GM12874 (cell line): ENCODE measurements at regions not wholly inside any gene's neighbourhood (a gene's known extent, or its start where the extent isn't known, plus 50 kb on each side); places are given as distances from the start of the nearest gene placed in this dataset.

ENCODE experiments used
- CTCF ChIP-seq: IDR thresholded peaks from 2 replicates; pipeline ENCODE4 v1.5.1; 2011; ENCODE audit warnings: low read depth, mild to moderate bottlenecking, control low read depth, low read length, moderate library complexity; ENCODE audit not compliant: insufficient read depth

GRCh38 chr9:20028849-20029231 is 240.0 kb upstream of the SLC24A2 start:
- TF ChIP-seq CTCF: no peak

GRCh38 chr9:20028192-20028848 is 239.5 kb upstream of the SLC24A2 start:
- no peak for TF ChIP-seq CTCF

GRCh38 chr9:20023961-20024571 is 235.2 kb upstream of the SLC24A2 start:
- TF ChIP-seq CTCF: no peak

- TF ChIP-seq CTCF: no peak
These were observed 234.5 kb upstream of the SLC24A2 start for GRCh38 chr9:20023210-20023905.

- no peak for TF ChIP-seq CTCF
These were observed 233.6 kb upstream of the SLC24A2 start for GRCh38 chr9:20022410-20022809.

- TF ChIP-seq CTCF: no peak
These were observed 227.8 kb upstream of the SLC24A2 start for GRCh38 chr9:20016611-20017010.

GRCh38 chr9:20015427-20015931 is 226.6 kb upstream of the SLC24A2 start:
- TF ChIP-seq CTCF: no peak
